IMR-90 (cell line): ENCODE measurements at regions not wholly inside any gene's neighbourhood (a gene's known extent, or its start where the extent isn't known, plus 50 kb on each side); places are given as distances from the start of the nearest gene placed in this dataset.

Experiments
- ATAC-seq: fragments of 200-7000 bp; cut with Tn5 transposase; 2 replicates; pipeline ENCODE4 v1.9.1; 2020; ENCODE audit warnings: low read depth, mild to moderate bottlenecking, moderate library complexity
- BruUV-seq: library from RNA; stranded (reverse); fragments of 400-500 nt; replicated peaks from 2 replicates; lab custom pipeline; 2021; lab: Mats Ljungman, UMichigan
- CTCF ChIA-PET: fragments of 300-600 bp; formaldehyde crosslinking; extraction: SDS; loops from one replicate; lab custom pipeline; 2021; ENCODE audit warnings: antibody characterized with exemption; lab: Yijun Ruan, JAX
- POLR2A ChIA-PET: fragments of 300-600 bp; sonication (Branson Sonifier 250); formaldehyde crosslinking; loops from one replicate; lab custom pipeline; 2022; ENCODE audit warnings: antibody characterized with exemption; ENCODE audit not compliant: unreplicated experiment; lab: Charles Lee
- DNase-seq: peaks from one replicate; pipeline ENCODE4 v3.0.0; 2013
- H2AFZ ChIP-seq: replicated peaks from 2 replicates; pipeline ENCODE3; 2013; ENCODE audit warnings: low read length, mild to moderate bottlenecking; ENCODE audit not compliant: poor library complexity
- H2AK5ac ChIP-seq: 2 replicates; pipeline ENCODE4 v1.6.1; 2013; ENCODE audit warnings: low read depth, low read length, inconsistent platforms
- H2AK9ac ChIP-seq: replicated peaks from 2 replicates; pipeline ENCODE3; 2013; ENCODE audit warnings: mild to moderate bottlenecking, low read depth, low read length, moderate library complexity; ENCODE audit not compliant: poor library complexity
- H2BK120ac ChIP-seq: 2 replicates; pipeline ENCODE4 v1.6.1; 2013; ENCODE audit warnings: low read depth, low read length, inconsistent platforms
- H2BK15ac ChIP-seq: 3 replicates; pipeline ENCODE4 v1.6.1; 2013; ENCODE audit warnings: low read depth, low read length, inconsistent platforms
- H2BK20ac ChIP-seq: 2 replicates; pipeline ENCODE4 v1.6.1; 2013; ENCODE audit warnings: low read depth, mild to moderate bottlenecking, inconsistent platforms, low read length, moderate library complexity
- H2BK5ac ChIP-seq: 2 replicates; pipeline ENCODE4 v1.6.1; 2013; ENCODE audit warnings: mild to moderate bottlenecking, low read depth, low read length, inconsistent platforms; ENCODE audit not compliant: poor library complexity, severe bottlenecking
- H3K14ac ChIP-seq: replicated peaks from 2 replicates; pipeline ENCODE4 v1.6.1; 2013; ENCODE audit warnings: low read depth, low read length, inconsistent platforms
- H3K18ac ChIP-seq: 2 replicates; pipeline ENCODE4 v1.6.1; 2013; ENCODE audit warnings: low read depth, low read length, control low read depth
- H3K23ac ChIP-seq: 2 replicates; pipeline ENCODE4 v1.6.1; 2013; ENCODE audit warnings: low read depth, low read length, inconsistent platforms
- H3K27ac ChIP-seq: 2 replicates; pipeline ENCODE4 v1.5.1; 2013; ENCODE audit warnings: mild to moderate bottlenecking, control low read depth, low read length; ENCODE audit not compliant: insufficient read depth
- H3K27me3 ChIP-seq: 2 replicates; pipeline ENCODE4 v1.6.1; 2013; ENCODE audit warnings: low read length; ENCODE audit not compliant: control insufficient read depth, insufficient read depth
- H3K36me3 ChIP-seq: 2 replicates; pipeline ENCODE4 v1.6.1; 2013; ENCODE audit warnings: low read length, mixed read lengths; ENCODE audit not compliant: control insufficient read depth, insufficient read depth
- H3K4ac ChIP-seq: 2 replicates; pipeline ENCODE4 v1.6.1; 2013; ENCODE audit warnings: low read depth, low read length, inconsistent platforms
- H3K4me1 ChIP-seq: 2 replicates; pipeline ENCODE4 v1.6.1; 2013; ENCODE audit warnings: low read length, mixed read lengths; ENCODE audit not compliant: control insufficient read depth, insufficient read depth
- H3K4me2 ChIP-seq: 2 replicates; pipeline ENCODE4 v1.6.1; 2013; ENCODE audit warnings: low read depth, mild to moderate bottlenecking, control low read depth, low read length, moderate library complexity
- H3K4me3 ChIP-seq: 2 replicates; pipeline ENCODE4 v1.5.1; 2013; ENCODE audit warnings: low read depth, mild to moderate bottlenecking, control low read depth, low read length, moderate library complexity; ENCODE audit not compliant: insufficient read depth
- H3K56ac ChIP-seq: 2 replicates; pipeline ENCODE4 v1.6.1; 2013; ENCODE audit warnings: low read length, inconsistent platforms; ENCODE audit not compliant: insufficient read depth; ENCODE audit errors: extremely low read depth
- H3K79me1 ChIP-seq, 2 experiments: 2 replicates each; pipeline ENCODE4 v1.6.1; 2013; ENCODE audit warnings: low read length in 2 of 2, inconsistent platforms in 1 of 2, low read depth in 1 of 2
- H3K9ac ChIP-seq: 2 replicates; pipeline ENCODE4 v1.6.1; 2013; ENCODE audit warnings: low read depth, low read length, control low read depth
- H3K9me1 ChIP-seq: 2 replicates; pipeline ENCODE4 v1.6.1; 2013; ENCODE audit warnings: low read length, inconsistent platforms; ENCODE audit not compliant: insufficient read depth
- H3K9me3 ChIP-seq: 2 replicates; pipeline ENCODE4 v1.6.1; 2013; ENCODE audit warnings: low read length; ENCODE audit not compliant: control insufficient read depth, insufficient read depth
- H4K20me1 ChIP-seq: 2 replicates; pipeline ENCODE4 v1.6.1; 2013; ENCODE audit warnings: low read length, inconsistent platforms; ENCODE audit not compliant: insufficient read depth
- H4K5ac ChIP-seq: 2 replicates; pipeline ENCODE4 v1.6.1; 2013; ENCODE audit warnings: mild to moderate bottlenecking, low read depth, low read length, control low read depth
- H4K8ac ChIP-seq, 2 experiments: 2 replicates each; pipeline ENCODE4 v1.6.1; 2013; ENCODE audit warnings: low read depth in 2 of 2, low read length in 2 of 2, control low read depth in 1 of 2, inconsistent platforms in 1 of 2
- H4K91ac ChIP-seq: 2 replicates; pipeline ENCODE4 v1.6.1; 2013; ENCODE audit warnings: low read depth, low read length, inconsistent platforms; ENCODE audit not compliant: insufficient read depth
- BHLHE40 ChIP-seq: fragments of 150-350 bp; IDR thresholded peaks from 2 replicates; pipeline ENCODE4 v1.6.1; 2016; ENCODE audit warnings: mild to moderate bottlenecking, low read depth, low read length
- CEBPB ChIP-seq: IDR thresholded peaks from 2 replicates; pipeline ENCODE4 v1.6.1; 2012; ENCODE audit warnings: low read depth, low read length, improper control_type of control experiment
- CHD1 ChIP-seq: IDR thresholded peaks from 2 replicates; pipeline ENCODE4 v1.6.1; 2012; ENCODE audit warnings: low read depth, low read length, improper control_type of control experiment
- CTCF ChIP-seq: conservative IDR thresholded peaks from 2 replicates; pipeline ENCODE4 v1.5.1; 2012; ENCODE audit warnings: mild to moderate bottlenecking, low read depth, low read length, improper control_type of control experiment
- ELK1 ChIP-seq: fragments of 150-350 bp; IDR thresholded peaks from 2 replicates; pipeline ENCODE4 v1.6.1; 2016; ENCODE audit warnings: low read depth, mild to moderate bottlenecking, low read length, moderate library complexity, borderline replicate concordance
- FOS ChIP-seq: fragments of 150-350 bp; IDR thresholded peaks from 2 replicates; pipeline ENCODE4 v1.6.1; 2016; ENCODE audit warnings: low read depth, low read length
- MAFK ChIP-seq: IDR thresholded peaks from 2 replicates; pipeline ENCODE4 v1.6.1; 2012; ENCODE audit warnings: low read depth, low read length, improper control_type of control experiment
- MAZ ChIP-seq: IDR thresholded peaks from 2 replicates; pipeline ENCODE4 v1.6.1; 2012; ENCODE audit warnings: low read depth, mild to moderate bottlenecking, low read length, improper control_type of control experiment, moderate library complexity, borderline replicate concordance
- MXI1 ChIP-seq: IDR thresholded peaks from 2 replicates; pipeline ENCODE4 v1.6.1; 2012; ENCODE audit warnings: low read depth, mild to moderate bottlenecking, low read length, moderate library complexity, borderline replicate concordance
- NFE2L2 ChIP-seq: fragments of 150-350 bp; IDR thresholded peaks from 2 replicates; pipeline ENCODE4 v1.6.1; 2016; ENCODE audit warnings: low read depth, mild to moderate bottlenecking, low read length
- POLR2A ChIP-seq: IDR thresholded peaks from 2 replicates; pipeline ENCODE4 v1.6.1; 2012; ENCODE audit warnings: mild to moderate bottlenecking, low read depth, low read length
- RAD21 ChIP-seq: IDR thresholded peaks from 2 replicates; pipeline ENCODE4 v1.6.1; 2012; ENCODE audit warnings: low read length, improper control_type of control experiment
- RCOR1 ChIP-seq: IDR thresholded peaks from 2 replicates; pipeline ENCODE4 v1.6.1; 2012; ENCODE audit warnings: mild to moderate bottlenecking, low read length, improper control_type of control experiment; ENCODE audit not compliant: insufficient replicate concordance
- RFX5 ChIP-seq: IDR thresholded peaks from 2 replicates; pipeline ENCODE4 v1.8.0; 2012; ENCODE audit warnings: low read depth, mild to moderate bottlenecking, low read length, moderate library complexity
- SMC3 ChIP-seq: fragments of 150-350 bp; IDR thresholded peaks from 2 replicates; pipeline ENCODE4 v1.6.1; 2016; ENCODE audit warnings: low read depth, mild to moderate bottlenecking, antibody characterized with exemption, low read length, moderate library complexity
- USF2 ChIP-seq: fragments of 150-350 bp; IDR thresholded peaks from 2 replicates; pipeline ENCODE4 v1.6.1; 2017; ENCODE audit warnings: mild to moderate bottlenecking, antibody characterized with exemption, low read length, low read depth
- WGBS, 2 experiments: methylation state at CpG; one replicate each; pipeline versions ENCODE4 v1.1.5 to v1.1.7; 2013; ENCODE audit warnings: missing lambda C conversion rate in 2 of 2; ENCODE audit not compliant: insufficient read length in 1 of 2; ENCODE audit errors: extremely low coverage in 2 of 2; 5-methylcytosine and 5-hydroxymethylcytosine counted together
- dilution Hi-C: fragments of 300-500 bp; cut with HindIII; formaldehyde crosslinking; loops from one replicate; pipeline ENCODE4 v1.14.3; 2018; ENCODE audit warnings: low sequenced_read_pairs; ENCODE audit not compliant: unreplicated experiment
- in situ Hi-C: fragments of 300-500 bp; cut with MboI; formaldehyde crosslinking; loops from 3 replicates; pipeline ENCODE4 v1.14.3; 2019; ENCODE audit warnings: low sequenced_read_pairs, inconsistent platforms, mixed read lengths
- intact Hi-C: fragments of 100-400 bp; cut with micrococcal nuclease; formaldehyde crosslinking; loops from 2 replicates; pipeline ENCODE4 v1.10.0; 2022

GRCh38 chr14:95392841-95393240 lies 73.1 kb upstream of the CLMN start:
- ATAC-seq, result no peak
- Histone ChIP-seq H3K4me2 (no peak overlapping the region), H4K5ac (no peak overlapping the region), H2BK20ac (no peak overlapping the region), H3K56ac (no peak overlapping the region), H3K23ac (no peak overlapping the region), H3K27me3 (peaks cover 2% of the 10 kb centered on the region; the same call in 1 of the 2 replicates), H3K27ac (no peak overlapping the region), H2AK9ac (no peak overlapping the region), H3K4ac (no peak overlapping the region), H2AFZ (no peak overlapping the region), H3K9me1 (no peaks in the 10 kb centered on the region), H3K9me3 (no peaks in the 10 kb centered on the region), H3K79me1 (no peaks in the 10 kb centered on the region), H3K18ac (no peak overlapping the region), H2BK15ac (no peak overlapping the region), H3K4me1 (no peaks in the 10 kb centered on the region), H3K4me3 (no peak overlapping the region), H3K14ac (no peak overlapping the region), H4K91ac (no peak overlapping the region), H3K9ac (no peak overlapping the region), H4K20me1 (no peaks in the 10 kb centered on the region), H2BK5ac (no peak overlapping the region), H2BK120ac (no peak overlapping the region), H2AK5ac (no peak overlapping the region), H3K36me3 (no peaks in the 10 kb centered on the region), H4K8ac (no peak overlapping the region)
- POLR2A ChIA-PET, result no interaction called here
- BruUV-seq, result no TSS peak
- no peak for DNase-seq
- TF ChIP-seq ELK1 (no peak), MAZ (no peak), MAFK (no peak), RCOR1 (no peak), SMC3 (no peak), CHD1 (no peak), BHLHE40 (no peak), RAD21 (no peak), RFX5 (no peak), CTCF (no peak), POLR2A (no peak), FOS (no peak), NFE2L2 (no peak), USF2 (no peak), MXI1 (no peak), CEBPB (no peak)
- dilution Hi-C loops (no loop called here), intact Hi-C loops (no loop called here), in situ Hi-C loops (no loop called here)
- 33% methylated on average over 4 of the region's 5 CpGs; no CpG with 5 or more reads in 1 of the 2 experiments for WGBS, 2 experiments
- CTCF ChIA-PET, result interaction anchor here (0.6 kb wide), 1 partner anchor 304 kb away, joined by 3 read pairs; no protein-coding TSS in a partner anchor
